ENCODE measurements at regions not wholly inside any gene's neighbourhood (a gene's known extent, or its start where the extent isn't known, plus 50 kb on each side); places are given as distances from the start of the nearest gene placed in this dataset.

DNA sequence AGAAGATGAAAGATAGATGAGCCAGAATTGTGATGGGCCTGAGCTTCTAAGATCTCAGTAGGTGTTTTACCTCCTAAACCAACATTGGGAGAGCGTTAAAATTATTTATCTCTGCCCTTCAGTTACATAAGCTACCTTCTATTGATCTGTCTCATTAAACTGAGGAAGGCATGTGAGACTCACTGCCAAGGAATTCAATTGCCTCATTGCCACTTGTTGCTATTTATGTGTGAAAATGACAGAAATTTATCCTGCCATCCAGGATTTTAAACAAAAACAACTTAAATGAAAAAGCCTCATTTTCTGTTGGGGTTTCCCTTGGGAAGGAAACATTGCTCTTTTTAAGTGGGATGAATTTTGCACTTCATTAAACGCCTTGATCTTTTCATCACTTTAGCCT, 78.7 kb upstream of the RUNX1 start:
- Histone ChIP-seq H3K27me3 (peaks cover 0 to 3% (median 0%) of the 10 kb centered on the region in 9 donors), H3K4me1 (no peaks in the 10 kb centered on the region), H3K4me3 (no peak overlapping the region), H3K36me3 (no peaks in the 10 kb centered on the region), H3K9me3 (peaks cover 0 to 32% (median 5%) of the 10 kb centered on the region in 12 donors), H3K27ac (no peak overlapping the region)
- DNase-seq (no peak), ATAC-seq (no peak)
- intact Hi-C loops (cut with DNase I): no loop called here
- 71 to 86% (median 77%) methylated on average over 2 of the region's 2 CpGs for WGBS, 4 donors
- TF ChIP-seq, protein P1, sequence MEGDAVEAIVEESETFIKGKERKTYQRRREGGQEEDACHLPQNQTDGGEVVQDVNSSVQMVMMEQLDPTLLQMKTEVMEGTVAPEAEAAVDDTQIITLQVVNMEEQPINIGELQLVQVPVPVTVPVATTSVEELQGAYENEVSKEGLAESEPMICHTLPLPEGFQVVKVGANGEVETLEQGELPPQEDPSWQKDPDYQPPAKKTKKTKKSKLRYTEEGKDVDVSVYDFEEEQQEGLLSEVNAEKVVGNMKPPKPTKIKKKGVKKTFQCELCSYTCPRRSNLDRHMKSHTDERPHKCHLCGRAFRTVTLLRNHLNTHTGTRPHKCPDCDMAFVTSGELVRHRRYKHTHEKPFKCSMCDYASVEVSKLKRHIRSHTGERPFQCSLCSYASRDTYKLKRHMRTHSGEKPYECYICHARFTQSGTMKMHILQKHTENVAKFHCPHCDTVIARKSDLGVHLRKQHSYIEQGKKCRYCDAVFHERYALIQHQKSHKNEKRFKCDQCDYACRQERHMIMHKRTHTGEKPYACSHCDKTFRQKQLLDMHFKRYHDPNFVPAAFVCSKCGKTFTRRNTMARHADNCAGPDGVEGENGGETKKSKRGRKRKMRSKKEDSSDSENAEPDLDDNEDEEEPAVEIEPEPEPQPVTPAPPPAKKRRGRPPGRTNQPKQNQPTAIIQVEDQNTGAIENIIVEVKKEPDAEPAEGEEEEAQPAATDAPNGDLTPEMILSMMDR (IDR thresholded peaks at IDR 0.05): no peak
- no peak for TF ChIP-seq POLR2A (IDR thresholded peaks at IDR 0.05)

DNA sequence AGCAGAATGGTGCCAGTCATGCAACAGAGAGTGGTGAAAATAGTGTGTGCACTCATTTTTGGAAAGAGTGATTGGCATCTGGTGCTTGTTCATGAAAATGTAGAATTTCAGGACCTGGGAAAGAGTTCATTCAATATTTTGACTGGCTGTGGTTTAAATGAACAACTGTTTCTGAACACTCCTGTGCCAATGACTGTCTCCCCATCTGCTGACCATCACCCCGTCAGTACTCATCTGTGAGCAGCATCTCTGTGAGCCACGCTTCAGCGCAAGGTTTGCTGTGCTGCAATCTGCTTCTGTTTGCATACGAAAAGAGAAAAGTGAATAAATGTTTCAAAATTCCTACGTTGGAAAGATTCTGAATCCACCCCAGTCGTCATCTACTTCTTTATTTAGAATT, 77.9 kb upstream of the RUNX1 start:
- H3K36me3 ChIP-seq: no peaks in the 10 kb centered on the region
- peaks cover 0 to 32% (median 5%) of the 10 kb centered on the region in 12 donors for H3K9me3 ChIP-seq
- peaks cover 0 to 3% (median 0%) of the 10 kb centered on the region in 9 donors for H3K27me3 ChIP-seq
- no peak overlapping the region for H3K4me3 ChIP-seq
- no peaks in the 10 kb centered on the region for H3K4me1 ChIP-seq
- intact Hi-C loops (cut with DNase I): no loop called here
- DNase-seq (no peak), ATAC-seq (no peak)
- TF ChIP-seq, protein P1 (IDR thresholded peaks at IDR 0.05): no peak
- TF ChIP-seq POLR2A (IDR thresholded peaks at IDR 0.05): no peak
- no peak overlapping the region for H3K27ac ChIP-seq
- WGBS, 4 donors: 73 to 80% (median 76%) methylated on average over 6 of the region's 6 CpGs

DNA sequence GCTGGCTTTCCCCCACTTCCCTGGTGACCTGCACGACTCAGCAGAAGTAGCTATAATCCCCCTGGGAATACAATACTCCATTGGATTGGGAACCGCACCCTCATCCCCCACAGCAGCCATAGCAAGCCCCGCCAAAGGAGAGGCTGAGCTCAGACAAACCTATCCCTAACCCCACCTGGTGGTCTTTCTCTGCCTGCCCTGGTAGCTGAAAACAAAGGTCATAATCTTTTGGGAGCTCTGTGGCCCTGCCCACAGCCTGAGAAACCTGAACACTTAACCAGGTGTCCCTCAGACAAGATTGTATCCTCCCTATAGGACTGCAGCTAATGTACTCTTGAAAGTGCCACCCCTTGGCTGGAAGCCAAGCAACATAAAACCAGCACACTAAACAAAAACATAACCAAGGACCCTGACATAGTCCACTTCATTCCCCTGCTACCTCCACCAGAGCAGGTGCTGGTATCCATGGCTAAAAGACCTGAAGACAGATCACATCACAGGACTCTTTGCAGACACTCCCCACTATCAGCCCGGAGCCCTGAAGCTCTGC, 71.6 kb upstream of the RUNX1 start:
- H3K27ac ChIP-seq: no peak overlapping the region
- H3K27me3 ChIP-seq: peaks cover 0 to 29% (median 0%) of the 10 kb centered on the region in 9 donors
- no peak for ATAC-seq
- intact Hi-C loops (cut with DNase I): no loop called here
- TF ChIP-seq POLR2A (IDR thresholded peaks at IDR 0.05): no peak
- TF ChIP-seq, protein P1 (IDR thresholded peaks at IDR 0.05): no peak
- no peak overlapping the region for H3K4me3 ChIP-seq
- peak in 1 of 5 donors; percentile 45 for DNase-seq
- no peaks in the 10 kb centered on the region for H3K36me3 ChIP-seq
- WGBS, 4 donors: 70 to 81% (median 75%) methylated on average over 3 to 4 of the region's 4 CpGs
- no peaks in the 10 kb centered on the region for H3K4me1 ChIP-seq
- peaks cover 0 to 16% (median 5%) of the 10 kb centered on the region in 12 donors for H3K9me3 ChIP-seq

DNA sequence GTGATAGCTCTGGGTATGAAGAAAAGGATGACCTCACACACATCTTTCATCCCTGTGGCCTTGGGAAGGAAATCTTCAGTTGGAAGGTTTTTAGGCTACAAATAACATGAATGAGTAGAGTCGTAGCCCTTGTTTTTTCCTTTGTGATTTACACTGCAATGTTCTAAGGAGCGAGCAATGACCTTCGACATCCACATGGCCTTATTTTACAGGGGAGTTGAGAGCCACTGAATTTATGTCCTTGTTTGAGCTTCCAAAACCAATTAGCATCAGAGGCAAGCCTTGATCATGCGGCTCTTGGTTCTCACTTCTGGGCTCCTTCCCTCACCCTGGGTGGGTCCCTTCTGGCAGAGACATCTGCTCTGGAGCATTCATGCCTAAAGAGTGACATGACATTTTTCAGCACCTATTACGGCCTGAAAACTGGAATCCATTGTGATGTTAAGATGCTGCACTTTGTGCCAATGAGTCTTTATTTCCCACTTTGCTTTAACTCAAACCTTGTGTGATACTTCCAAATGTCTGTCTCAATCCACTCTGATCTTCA, 70.5 kb upstream of the RUNX1 start:
- no peak for TF ChIP-seq POLR2A (IDR thresholded peaks at IDR 0.05)
- 84 to 88% (median 87%) methylated on average over 5 of the region's 5 CpGs for WGBS, 4 donors
- peaks cover 0 to 4% (median 0%) of the 10 kb centered on the region in 12 donors for H3K9me3 ChIP-seq
- H3K4me1 ChIP-seq: no peaks in the 10 kb centered on the region
- DNase-seq (no peak), ATAC-seq (no peak)
- no peaks in the 10 kb centered on the region for H3K36me3 ChIP-seq
- H3K27ac ChIP-seq: no peak overlapping the region
- intact Hi-C loops (cut with DNase I): no loop called here
- no peak overlapping the region for H3K4me3 ChIP-seq
- H3K27me3 ChIP-seq: peaks cover 0 to 29% (median 0%) of the 10 kb centered on the region in 9 donors

DNA sequence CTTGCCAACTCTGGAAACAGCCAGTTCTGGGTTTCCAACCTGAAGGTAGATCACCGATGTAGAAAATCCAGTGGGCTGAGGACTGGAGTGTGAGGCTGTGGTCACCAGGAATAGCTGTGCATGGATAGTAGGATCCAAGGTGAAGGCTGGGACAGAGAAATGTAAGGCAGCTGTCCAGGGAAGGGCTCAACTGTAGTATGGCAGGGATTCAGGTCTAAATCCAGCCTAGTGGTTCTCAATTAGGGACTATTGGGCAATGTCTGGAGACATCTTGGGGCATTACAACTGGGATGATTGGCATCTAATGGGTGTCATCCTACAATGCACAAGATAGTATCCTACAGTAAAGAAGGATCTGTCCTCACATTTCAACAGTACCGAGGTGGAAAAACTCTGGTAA, 67.7 kb upstream of the RUNX1 start:
- Histone ChIP-seq H3K4me3 (no peak overlapping the region), H3K4me1 (no peaks in the 10 kb centered on the region), H3K9me3 (no peaks in the 10 kb centered on the region), H3K27ac (no peak overlapping the region), H3K27me3 (peaks cover 0 to 36% (median 0%) of the 10 kb centered on the region in 9 donors), H3K36me3 (no peaks in the 10 kb centered on the region)
- no peak for ATAC-seq
- TF ChIP-seq, protein P1 (IDR thresholded peaks at IDR 0.05): no peak
- no peak for TF ChIP-seq POLR2A (IDR thresholded peaks at IDR 0.05)
- intact Hi-C loops (cut with DNase I): no loop called here
- no peak for DNase-seq
- WGBS, 4 donors: 94 to 100% (median 97%) methylated on average over 2 of the region's 2 CpGs

All from heart left ventricle (tissue), 16 donors.